ENCODE measurements at regions not wholly inside any gene's neighbourhood (a gene's known extent, or its start where the extent isn't known, plus 50 kb on each side); places are given as distances from the start of the nearest gene placed in this dataset.

DNA sequence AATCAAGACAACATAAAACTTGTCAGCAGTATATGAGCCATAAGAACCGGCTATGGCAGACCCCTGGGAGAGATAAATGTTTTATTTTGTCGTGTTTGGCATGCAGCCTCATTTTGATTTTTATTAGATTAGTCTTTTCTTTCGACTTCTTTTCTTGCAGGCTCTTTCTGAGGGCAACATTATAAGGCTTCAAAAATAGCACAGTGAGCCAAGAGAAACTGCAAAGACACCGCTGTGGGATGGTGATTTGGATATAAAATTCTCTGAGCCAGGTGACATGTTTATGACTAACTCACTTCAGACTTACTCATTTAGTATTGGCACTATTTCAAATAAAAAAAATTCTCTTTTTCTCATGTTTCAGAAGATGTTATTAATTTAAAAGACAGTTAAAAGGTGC lies 96.8 kb upstream of the PKP2 start:
- Histone ChIP-seq H2AFZ (ENCODE audit: low read depth, low read length, poor library complexity, severe bottlenecking) (no peak overlapping the region), H3K9me2 (ENCODE audit: insufficient read depth) (no peaks in the 10 kb centered on the region), H3K4me3 (replicated peaks in 1 of 2; ENCODE audit: low read depth in 1 of 2, low read length in 2 of 2) (no peak overlapping the region), H3K79me2 (ENCODE audit: insufficient read depth, low read length) (no peaks in the 10 kb centered on the region), H3K4me2 (ENCODE audit: low read length) (no peak overlapping the region), H3K9me3 (ENCODE audit: control insufficient read depth in 1 of 2, insufficient read depth in 1 of 2, low read depth in 1 of 2, low read length in 2 of 2) (no peaks in the 10 kb centered on the region), H3K27me3 (ENCODE audit: insufficient read depth, low read length) (0 out of 2 replicates have a peak, but pooled peaks cover 7% of the 10 kb centered on the region), H3K9ac (ENCODE audit: low read length) (no peak overlapping the region), H3K27ac (ENCODE audit: low read depth, low read length) (no peak overlapping the region), H3K36me3 (ENCODE audit: control insufficient read depth in 1 of 2, insufficient read depth in 2 of 2, low read length in 2 of 2) (no peaks in the 10 kb centered on the region), H4K20me1 (ENCODE audit: insufficient read depth) (no peaks in the 10 kb centered on the region), H3K4me1 (ENCODE audit: control insufficient read depth in 1 of 2, insufficient read depth in 2 of 2, low read length in 2 of 2) (no peaks in the 10 kb centered on the region)
- intact Hi-C loops (cut with micrococcal nuclease) = no loop called here
- ChIA-PET POLR2A (no interaction called here), RAD21 (ENCODE audit: low non-redundant PET in 1 of 2, low total read pairs in 2 of 2, uncharacterized antibody in 2 of 2, unreplicated experiment in 2 of 2) (no interaction called here), CTCF (no interaction called here)
- no peak for TF ChIP-seq SP1 (IDR thresholded peaks at IDR 0.05; ENCODE audit: low read depth)
- no peak for TF ChIP-seq ELF1 (IDR thresholded peaks at IDR 0.05; ENCODE audit: borderline replicate concordance, low read depth)
- no peak for TF ChIP-seq YY1 (IDR thresholded peaks at IDR 0.05; ENCODE audit: extremely low read depth, insufficient replicate concordance, low read depth, low read length)
- TF ChIP-seq FOSL1 (IDR thresholded peaks at IDR 0.05; ENCODE audit: low read depth) = no peak
- TF ChIP-seq TCF7L2 (IDR thresholded peaks at IDR 0.05; ENCODE audit: borderline replicate concordance, extremely low read depth, insufficient read depth, insufficient read length) = no peak
- no peak for TF ChIP-seq EZH2phosphoT487 (IDR thresholded peaks at IDR 0.05; ENCODE audit: borderline replicate concordance)
- TF ChIP-seq, protein P1, sequence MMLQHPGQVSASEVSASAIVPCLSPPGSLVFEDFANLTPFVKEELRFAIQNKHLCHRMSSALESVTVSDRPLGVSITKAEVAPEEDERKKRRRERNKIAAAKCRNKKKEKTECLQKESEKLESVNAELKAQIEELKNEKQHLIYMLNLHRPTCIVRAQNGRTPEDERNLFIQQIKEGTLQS (IDR thresholded peaks at IDR 0.05) = no peak
- no peak for TF ChIP-seq SIN3A (IDR thresholded peaks at IDR 0.05; ENCODE audit: low read depth)
- ATAC-seq (no peak), DNase-seq (ENCODE audit: low read depth, low spot score) (no peak)
- BruUV-seq (replicated peaks) = no TSS peak

DNA sequence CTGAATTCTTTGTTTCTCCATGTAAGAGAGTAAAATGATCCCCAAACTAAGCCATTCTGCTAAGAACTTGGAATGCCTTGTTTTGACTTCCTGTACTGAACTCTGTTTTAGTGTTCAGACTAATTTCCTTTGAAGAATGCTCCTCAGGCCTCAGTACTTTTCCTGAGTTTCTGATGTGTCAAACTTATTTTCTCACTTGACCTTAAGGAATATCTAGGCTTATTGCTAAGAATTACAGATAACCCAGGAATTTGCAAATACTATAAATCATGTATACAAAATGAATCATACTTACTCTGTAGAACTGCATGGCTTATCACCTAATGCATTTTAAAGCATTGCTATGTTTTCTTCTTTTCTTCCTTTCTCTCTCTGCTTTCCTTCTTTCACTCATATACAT lies 93.1 kb upstream of the PKP2 start:
- no peak overlapping the region for H3K9ac ChIP-seq (ENCODE audit: low read length)
- POLR2A ChIA-PET = no interaction called here
- H3K9me3 ChIP-seq (ENCODE audit: control insufficient read depth in 1 of 2, insufficient read depth in 1 of 2, low read depth in 1 of 2, low read length in 2 of 2) = no peaks in the 10 kb centered on the region
- BruUV-seq (replicated peaks) = no TSS peak
- H3K4me3 ChIP-seq (replicated peaks in 1 of 2; ENCODE audit: low read depth in 1 of 2, low read length in 2 of 2) = no peak overlapping the region
- CTCF ChIA-PET = no interaction called here
- no peak for TF ChIP-seq RAD21 (IDR thresholded peaks at IDR 0.05; ENCODE audit: low read depth)
- no peak for TF ChIP-seq YY1 (IDR thresholded peaks at IDR 0.05; ENCODE audit: extremely low read depth, insufficient replicate concordance, low read depth, low read length)
- TF ChIP-seq ZFX (IDR thresholded peaks at IDR 0.05) = no peak
- TF ChIP-seq, protein P1 (IDR thresholded peaks at IDR 0.05) = no peak
- TF ChIP-seq, protein P2, sequence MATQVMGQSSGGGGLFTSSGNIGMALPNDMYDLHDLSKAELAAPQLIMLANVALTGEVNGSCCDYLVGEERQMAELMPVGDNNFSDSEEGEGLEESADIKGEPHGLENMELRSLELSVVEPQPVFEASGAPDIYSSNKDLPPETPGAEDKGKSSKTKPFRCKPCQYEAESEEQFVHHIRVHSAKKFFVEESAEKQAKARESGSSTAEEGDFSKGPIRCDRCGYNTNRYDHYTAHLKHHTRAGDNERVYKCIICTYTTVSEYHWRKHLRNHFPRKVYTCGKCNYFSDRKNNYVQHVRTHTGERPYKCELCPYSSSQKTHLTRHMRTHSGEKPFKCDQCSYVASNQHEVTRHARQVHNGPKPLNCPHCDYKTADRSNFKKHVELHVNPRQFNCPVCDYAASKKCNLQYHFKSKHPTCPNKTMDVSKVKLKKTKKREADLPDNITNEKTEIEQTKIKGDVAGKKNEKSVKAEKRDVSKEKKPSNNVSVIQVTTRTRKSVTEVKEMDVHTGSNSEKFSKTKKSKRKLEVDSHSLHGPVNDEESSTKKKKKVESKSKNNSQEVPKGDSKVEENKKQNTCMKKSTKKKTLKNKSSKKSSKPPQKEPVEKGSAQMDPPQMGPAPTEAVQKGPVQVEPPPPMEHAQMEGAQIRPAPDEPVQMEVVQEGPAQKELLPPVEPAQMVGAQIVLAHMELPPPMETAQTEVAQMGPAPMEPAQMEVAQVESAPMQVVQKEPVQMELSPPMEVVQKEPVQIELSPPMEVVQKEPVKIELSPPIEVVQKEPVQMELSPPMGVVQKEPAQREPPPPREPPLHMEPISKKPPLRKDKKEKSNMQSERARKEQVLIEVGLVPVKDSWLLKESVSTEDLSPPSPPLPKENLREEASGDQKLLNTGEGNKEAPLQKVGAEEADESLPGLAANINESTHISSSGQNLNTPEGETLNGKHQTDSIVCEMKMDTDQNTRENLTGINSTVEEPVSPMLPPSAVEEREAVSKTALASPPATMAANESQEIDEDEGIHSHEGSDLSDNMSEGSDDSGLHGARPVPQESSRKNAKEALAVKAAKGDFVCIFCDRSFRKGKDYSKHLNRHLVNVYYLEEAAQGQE (IDR thresholded peaks at IDR 0.05; ENCODE audit: low read depth) = no peak
- TF ChIP-seq CBX3 (IDR thresholded peaks at IDR 0.05; ENCODE audit: low read depth) = no peak
- no peak overlapping the region for H2AFZ ChIP-seq (ENCODE audit: low read depth, low read length, poor library complexity, severe bottlenecking)
- no peaks in the 10 kb centered on the region for H3K36me3 ChIP-seq (ENCODE audit: control insufficient read depth in 1 of 2, insufficient read depth in 2 of 2, low read length in 2 of 2)
- intact Hi-C loops (cut with micrococcal nuclease) = no loop called here
- no peaks in the 10 kb centered on the region for H3K79me2 ChIP-seq (ENCODE audit: insufficient read depth, low read length)
- H3K27ac ChIP-seq (ENCODE audit: low read depth, low read length) = no peak overlapping the region
- RAD21 ChIA-PET (ENCODE audit: low non-redundant PET in 1 of 2, low total read pairs in 2 of 2, uncharacterized antibody in 2 of 2, unreplicated experiment in 2 of 2) = no interaction called here
- H3K9me2 ChIP-seq (ENCODE audit: insufficient read depth) = no peaks in the 10 kb centered on the region
- ATAC-seq (no peak), DNase-seq (ENCODE audit: low read depth, low spot score) (no peak)
- H3K4me1 ChIP-seq (ENCODE audit: control insufficient read depth in 1 of 2, insufficient read depth in 2 of 2, low read length in 2 of 2) = no peaks in the 10 kb centered on the region
- H3K27me3 ChIP-seq (ENCODE audit: insufficient read depth, low read length) = 0 out of 2 replicates have a peak, but pooled peaks cover 7% of the 10 kb centered on the region
- no peaks in the 10 kb centered on the region for H4K20me1 ChIP-seq (ENCODE audit: insufficient read depth)
- no peak overlapping the region for H3K4me2 ChIP-seq (ENCODE audit: low read length)
